ENCODE measurements at regions not wholly inside any gene's neighbourhood (a gene's known extent, or its start where the extent isn't known, plus 50 kb on each side); places are given as distances from the start of the nearest gene placed in this dataset.

DNA sequence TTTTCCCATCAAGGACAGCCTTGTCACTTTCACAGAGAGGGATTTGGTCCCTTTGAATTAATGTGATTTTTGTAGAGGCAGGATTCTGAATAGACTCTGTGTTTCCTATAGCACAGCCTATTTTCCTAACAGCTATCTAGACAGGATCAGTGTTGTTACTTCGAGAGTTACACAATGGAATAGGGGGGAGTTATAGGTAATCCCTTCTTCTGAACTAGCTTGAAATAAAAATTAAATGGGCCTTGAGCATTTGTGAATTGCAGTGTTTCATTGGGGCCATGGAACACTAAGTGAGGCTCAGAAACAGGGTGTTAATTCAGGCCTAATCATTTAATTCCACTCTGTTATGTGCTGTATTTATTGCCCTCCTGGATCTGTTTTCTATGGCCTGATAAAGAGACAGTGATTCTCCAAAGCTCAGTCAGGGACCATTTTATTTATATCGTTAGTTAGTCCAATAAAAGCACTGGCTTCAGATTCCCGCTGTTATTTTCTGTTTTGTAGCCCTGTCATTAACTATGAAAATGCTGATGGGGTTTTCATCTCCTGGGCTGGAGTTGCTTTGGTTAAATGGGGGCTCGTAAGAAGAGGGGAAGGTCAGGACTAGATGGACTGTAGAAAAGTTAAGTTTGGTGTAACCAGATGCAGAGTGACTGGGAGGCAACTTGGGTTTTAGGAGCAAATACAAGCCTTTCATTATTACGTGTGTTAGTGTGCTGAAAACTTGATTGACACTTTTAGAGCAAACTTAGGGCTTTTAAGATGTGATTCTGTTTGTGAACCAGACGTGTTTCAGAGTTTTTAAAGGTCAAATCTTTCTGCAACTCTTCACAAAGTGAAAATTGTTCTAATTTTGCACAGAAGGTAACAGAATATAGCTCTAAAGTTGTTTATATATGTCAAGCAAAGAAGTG, 461.0 kb upstream of the HNRNPA3 start:
- Histone ChIP-seq H3K36me3 (ENCODE audit: control insufficient read depth, insufficient read depth, low read length) (no peaks in the 10 kb centered on the region), H3K4me3 (ENCODE audit: low read length) (no peak overlapping the region), H3K27me3 (ENCODE audit: control insufficient read depth, insufficient read depth, low read length) (peaks cover 12% of the 10 kb centered on the region), H3K9me3 (ENCODE audit: control insufficient read depth, low read length) (no peaks in the 10 kb centered on the region), H3K9ac (ENCODE audit: low read length) (no peak overlapping the region), H3K4me1 (ENCODE audit: control insufficient read depth, insufficient read depth, low read length) (no peaks in the 10 kb centered on the region)

DNA sequence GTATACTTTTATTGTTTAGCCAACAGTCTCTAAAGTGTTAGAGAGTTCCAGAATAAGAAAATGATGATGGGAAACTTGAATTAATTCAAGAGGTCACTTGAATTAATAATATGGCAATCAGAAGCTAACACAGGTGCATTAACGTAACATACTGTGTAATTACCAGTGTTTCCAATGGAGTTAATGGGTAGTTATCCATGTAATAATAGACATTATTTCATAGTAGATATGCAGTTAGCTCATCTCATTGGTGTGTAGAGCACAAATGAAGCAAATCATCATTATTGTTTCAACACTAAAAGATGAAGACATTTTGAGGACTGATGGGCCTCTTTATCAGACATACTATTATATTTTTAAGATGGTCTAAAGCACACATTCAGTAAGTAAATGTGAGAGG, 460.3 kb upstream of the HNRNPA3 start:
- H3K27me3 ChIP-seq (ENCODE audit: control insufficient read depth, insufficient read depth, low read length) = peaks cover 14% of the 10 kb centered on the region
- H3K9ac ChIP-seq (ENCODE audit: low read length) = no peak overlapping the region
- no peak overlapping the region for H3K4me3 ChIP-seq (ENCODE audit: low read length)
- no peaks in the 10 kb centered on the region for H3K4me1 ChIP-seq (ENCODE audit: control insufficient read depth, insufficient read depth, low read length)
- no peaks in the 10 kb centered on the region for H3K36me3 ChIP-seq (ENCODE audit: control insufficient read depth, insufficient read depth, low read length)
- H3K9me3 ChIP-seq (ENCODE audit: control insufficient read depth, low read length) = no peaks in the 10 kb centered on the region

DNA sequence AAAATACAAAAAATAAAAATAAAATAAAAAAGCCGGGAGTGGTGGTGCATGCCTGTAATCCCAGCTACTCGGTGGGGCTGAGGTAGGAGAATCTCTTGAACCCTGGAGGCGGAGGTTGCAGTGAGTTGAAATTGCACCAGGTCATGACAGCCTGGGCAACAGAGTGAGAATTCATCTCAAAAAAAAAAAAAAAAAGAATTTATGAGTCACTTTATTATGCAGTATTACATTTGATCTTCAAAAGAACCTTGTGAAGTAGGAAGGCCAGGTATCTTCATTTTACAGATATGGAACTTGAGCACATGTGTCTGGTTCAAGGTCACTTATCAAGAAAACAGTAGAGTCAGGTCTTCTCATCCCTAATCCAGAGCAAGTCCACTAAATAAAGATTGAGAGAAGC, 459.4 kb upstream of the HNRNPA3 start:
- Histone ChIP-seq H3K27me3 (ENCODE audit: control insufficient read depth, insufficient read depth, low read length) (peaks cover 22% of the 10 kb centered on the region), H3K4me1 (ENCODE audit: control insufficient read depth, insufficient read depth, low read length) (no peaks in the 10 kb centered on the region), H3K4me3 (ENCODE audit: low read length) (no peak overlapping the region), H3K9me3 (ENCODE audit: control insufficient read depth, low read length) (no peaks in the 10 kb centered on the region), H3K36me3 (ENCODE audit: control insufficient read depth, insufficient read depth, low read length) (no peaks in the 10 kb centered on the region), H3K9ac (ENCODE audit: low read length) (no peak overlapping the region)

DNA sequence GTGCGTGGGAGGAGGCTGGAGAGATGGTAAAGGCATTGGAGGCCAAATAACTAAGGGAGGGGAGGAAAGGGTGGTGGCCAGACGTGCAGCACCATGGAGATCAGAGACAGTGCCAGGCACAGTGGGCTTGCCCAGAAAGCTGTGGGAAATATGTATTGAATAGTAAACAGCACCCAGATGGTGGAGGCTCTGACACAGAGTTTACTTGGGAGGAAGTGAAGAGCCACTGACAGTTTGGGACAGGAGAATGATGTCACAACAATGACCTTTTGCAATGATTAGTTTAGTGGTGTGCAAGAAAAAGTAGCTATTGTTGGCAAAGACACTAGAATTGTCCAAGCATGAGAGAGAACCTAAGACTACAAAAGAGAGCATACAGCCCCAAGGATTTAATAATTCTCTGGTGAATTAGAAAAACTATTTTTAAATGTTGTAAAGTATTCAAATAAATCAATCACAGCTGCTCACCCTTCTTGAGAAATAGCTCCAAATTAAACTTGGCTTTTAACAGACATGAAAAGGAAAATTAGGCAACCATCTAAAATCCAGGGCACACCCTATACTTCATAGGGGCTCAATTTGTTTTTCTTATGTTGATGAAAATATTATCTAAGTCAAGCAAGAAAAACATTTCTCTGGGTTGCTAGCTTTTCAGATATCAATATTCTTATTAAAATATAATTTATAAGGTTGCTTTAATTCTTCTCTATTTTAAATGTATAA, 458.7 kb upstream of the HNRNPA3 start:
- H3K4me1 ChIP-seq (ENCODE audit: control insufficient read depth, insufficient read depth, low read length) = no peaks in the 10 kb centered on the region
- no peaks in the 10 kb centered on the region for H3K9me3 ChIP-seq (ENCODE audit: control insufficient read depth, low read length)
- H3K36me3 ChIP-seq (ENCODE audit: control insufficient read depth, insufficient read depth, low read length) = no peaks in the 10 kb centered on the region
- H3K4me3 ChIP-seq (ENCODE audit: low read length) = no peak overlapping the region
- no peak overlapping the region for H3K9ac ChIP-seq (ENCODE audit: low read length)
- peaks cover 22% of the 10 kb centered on the region for H3K27me3 ChIP-seq (ENCODE audit: control insufficient read depth, insufficient read depth, low read length)

DNA sequence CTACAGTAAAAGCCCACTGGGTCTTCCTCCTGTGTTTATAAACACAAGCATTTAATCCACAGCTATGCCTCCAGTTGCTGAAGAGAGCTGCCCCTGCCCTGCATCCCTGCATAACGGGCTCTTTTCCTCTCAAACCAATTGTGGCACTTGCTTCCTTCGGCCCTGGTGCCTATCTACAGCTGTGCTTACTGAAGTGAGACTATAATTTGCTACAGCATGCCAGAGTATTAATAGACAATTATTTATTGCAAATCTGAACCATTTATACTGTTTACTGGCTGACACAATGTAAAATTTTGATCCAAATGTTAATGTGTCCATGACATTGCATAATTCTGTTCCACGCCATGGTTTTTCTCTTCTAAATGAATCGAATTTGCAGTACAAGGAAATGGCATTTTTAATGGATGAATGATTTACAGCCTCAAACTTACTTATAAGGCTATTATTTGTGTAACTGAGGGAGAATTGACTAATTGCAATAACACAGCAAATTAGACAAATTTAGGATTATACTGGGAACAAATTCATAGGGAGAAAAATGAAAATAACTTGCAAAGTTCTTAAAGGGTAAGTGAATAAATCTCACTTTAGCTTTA, 457.0 kb upstream of the HNRNPA3 start:
- Histone ChIP-seq H3K4me3 (ENCODE audit: low read length) (no peak overlapping the region), H3K4me1 (ENCODE audit: control insufficient read depth, insufficient read depth, low read length) (no peaks in the 10 kb centered on the region), H3K9ac (ENCODE audit: low read length) (no peak overlapping the region), H3K36me3 (ENCODE audit: control insufficient read depth, insufficient read depth, low read length) (no peaks in the 10 kb centered on the region), H3K27me3 (ENCODE audit: control insufficient read depth, insufficient read depth, low read length) (peaks cover 17% of the 10 kb centered on the region), H3K9me3 (ENCODE audit: control insufficient read depth, low read length) (no peaks in the 10 kb centered on the region)

DNA sequence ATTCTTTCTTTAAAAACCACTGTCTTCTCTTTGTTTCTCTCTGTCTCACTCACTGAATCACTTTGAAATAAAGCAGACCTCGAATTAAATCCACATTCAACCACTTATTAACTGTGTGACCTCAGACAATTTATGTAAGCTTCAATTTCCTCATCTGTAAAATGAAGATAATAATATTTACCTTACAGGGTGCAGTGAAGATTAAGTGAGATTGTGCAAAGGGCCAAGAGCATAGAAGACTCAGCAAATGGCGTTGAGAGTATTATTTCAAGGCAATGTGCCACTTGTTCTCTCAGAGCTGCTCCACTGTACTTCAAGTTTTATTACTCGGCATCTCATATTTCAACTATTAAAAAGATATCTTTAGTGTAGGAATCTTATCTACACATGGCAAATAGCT, 454.2 kb upstream of the HNRNPA3 start:
- H3K4me3 ChIP-seq (ENCODE audit: low read length) = no peak overlapping the region
- H3K36me3 ChIP-seq (ENCODE audit: control insufficient read depth, insufficient read depth, low read length) = no peaks in the 10 kb centered on the region
- H3K27me3 ChIP-seq (ENCODE audit: control insufficient read depth, insufficient read depth, low read length) = peaks cover 27% of the 10 kb centered on the region
- H3K9ac ChIP-seq (ENCODE audit: low read length) = no peak overlapping the region
- no peaks in the 10 kb centered on the region for H3K9me3 ChIP-seq (ENCODE audit: control insufficient read depth, low read length)
- no peaks in the 10 kb centered on the region for H3K4me1 ChIP-seq (ENCODE audit: control insufficient read depth, insufficient read depth, low read length)

DNA sequence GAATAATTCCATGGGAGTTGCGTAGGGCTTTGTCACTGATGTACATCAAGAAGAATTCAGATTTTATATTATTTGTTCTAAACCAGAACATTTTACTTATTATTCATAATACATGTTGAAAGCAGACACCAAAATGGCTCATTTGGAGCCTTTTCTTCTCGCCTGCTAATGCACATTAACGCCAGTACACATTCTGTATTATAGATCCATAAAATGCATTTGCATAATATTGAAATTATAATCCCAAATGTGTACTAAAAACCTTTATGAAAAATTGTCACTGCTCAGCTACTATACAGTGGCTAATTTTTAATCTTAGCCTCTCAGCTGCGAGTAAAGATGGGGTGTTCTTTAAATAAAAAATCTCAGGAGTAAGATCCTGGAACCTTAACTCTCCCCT, 452.2 kb upstream of the HNRNPA3 start:
- H3K9me3 ChIP-seq (ENCODE audit: control insufficient read depth, low read length) = no peaks in the 10 kb centered on the region
- H3K36me3 ChIP-seq (ENCODE audit: control insufficient read depth, insufficient read depth, low read length) = no peaks in the 10 kb centered on the region
- no peak overlapping the region for H3K9ac ChIP-seq (ENCODE audit: low read length)
- peaks cover 33% of the 10 kb centered on the region for H3K27me3 ChIP-seq (ENCODE audit: control insufficient read depth, insufficient read depth, low read length)
- no peaks in the 10 kb centered on the region for H3K4me1 ChIP-seq (ENCODE audit: control insufficient read depth, insufficient read depth, low read length)
- no peak overlapping the region for H3K4me3 ChIP-seq (ENCODE audit: low read length)

DNA sequence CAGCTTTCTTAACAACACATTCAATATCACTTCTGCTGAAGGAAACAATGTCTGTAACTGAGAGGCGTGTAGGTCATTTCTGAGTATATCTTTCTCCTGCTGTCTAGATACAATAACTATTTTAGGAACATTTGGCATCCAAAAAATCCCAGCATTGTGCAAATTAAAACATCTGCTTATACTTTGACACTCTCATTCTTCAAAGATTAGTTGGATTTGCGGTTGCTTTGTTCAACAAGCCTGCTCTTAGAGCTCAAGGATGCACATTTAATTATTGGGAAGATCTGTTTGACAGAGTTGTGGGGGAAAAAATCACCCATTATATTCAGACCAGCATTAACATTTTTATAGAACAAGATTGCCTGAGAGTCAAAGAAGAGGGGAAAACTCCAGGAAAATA, 449.5 kb upstream of the HNRNPA3 start:
- Histone ChIP-seq H3K4me3 (ENCODE audit: low read length) (no peak overlapping the region), H3K4me1 (ENCODE audit: control insufficient read depth, insufficient read depth, low read length) (no peaks in the 10 kb centered on the region), H3K36me3 (ENCODE audit: control insufficient read depth, insufficient read depth, low read length) (no peaks in the 10 kb centered on the region), H3K9me3 (ENCODE audit: control insufficient read depth, low read length) (no peaks in the 10 kb centered on the region), H3K9ac (ENCODE audit: low read length) (no peak overlapping the region), H3K27me3 (ENCODE audit: control insufficient read depth, insufficient read depth, low read length) (peaks cover 16% of the 10 kb centered on the region)

DNA sequence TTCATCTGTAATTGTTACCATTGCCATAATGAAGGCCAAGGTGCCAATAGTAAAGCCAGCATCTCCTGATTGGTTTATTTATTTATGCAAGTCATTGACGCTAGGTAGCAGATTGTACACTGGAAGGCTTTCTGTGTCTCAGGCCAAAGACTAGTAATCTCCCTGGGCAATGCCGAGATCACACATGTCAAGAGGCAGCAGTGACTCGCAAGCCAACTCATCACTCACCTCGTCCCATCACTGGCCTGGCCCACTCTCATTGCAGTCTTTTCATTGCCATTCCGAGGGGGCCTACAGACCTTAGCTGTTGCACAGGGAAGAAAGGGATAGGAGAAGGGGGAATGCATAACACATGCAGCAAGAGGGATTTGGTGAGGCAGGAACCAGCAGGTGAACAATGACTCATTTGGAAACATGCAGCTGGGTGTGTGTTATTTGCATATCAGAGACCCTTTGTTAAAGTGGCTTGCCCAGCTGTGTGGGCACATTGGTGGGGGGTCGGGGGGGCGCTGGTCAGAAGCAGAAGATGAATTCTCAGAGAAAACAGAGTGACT, 448.7 kb upstream of the HNRNPA3 start:
- no peaks in the 10 kb centered on the region for H3K36me3 ChIP-seq (ENCODE audit: control insufficient read depth, insufficient read depth, low read length)
- H3K4me3 ChIP-seq (ENCODE audit: low read length) = no peak overlapping the region
- no peak overlapping the region for H3K9ac ChIP-seq (ENCODE audit: low read length)
- no peaks in the 10 kb centered on the region for H3K4me1 ChIP-seq (ENCODE audit: control insufficient read depth, insufficient read depth, low read length)
- peaks cover 16% of the 10 kb centered on the region for H3K27me3 ChIP-seq (ENCODE audit: control insufficient read depth, insufficient read depth, low read length)
- no peaks in the 10 kb centered on the region for H3K9me3 ChIP-seq (ENCODE audit: control insufficient read depth, low read length)

DNA sequence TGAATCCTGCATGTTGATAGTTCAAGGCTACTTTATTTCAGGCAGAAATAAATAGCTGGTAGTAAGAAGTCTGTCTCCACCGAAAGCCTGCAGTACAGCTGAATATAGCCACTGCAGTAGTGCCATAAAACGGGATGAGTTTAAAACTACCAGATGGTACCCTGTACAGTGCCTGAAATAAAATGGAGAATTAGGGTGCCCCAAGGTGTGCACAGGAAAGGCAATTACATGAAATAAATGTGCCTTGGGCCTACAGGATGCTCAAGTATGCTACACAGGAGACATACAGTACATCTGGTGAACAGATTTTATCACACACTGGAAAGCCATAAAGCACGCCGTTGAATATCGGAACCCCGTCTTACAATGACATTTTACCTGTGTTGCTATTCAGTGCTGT, 447.7 kb upstream of the HNRNPA3 start:
- H3K36me3 ChIP-seq (ENCODE audit: control insufficient read depth, insufficient read depth, low read length) = no peaks in the 10 kb centered on the region
- H3K9me3 ChIP-seq (ENCODE audit: control insufficient read depth, low read length) = no peaks in the 10 kb centered on the region
- peaks cover 16% of the 10 kb centered on the region for H3K27me3 ChIP-seq (ENCODE audit: control insufficient read depth, insufficient read depth, low read length)
- no peak overlapping the region for H3K9ac ChIP-seq (ENCODE audit: low read length)
- H3K4me1 ChIP-seq (ENCODE audit: control insufficient read depth, insufficient read depth, low read length) = no peaks in the 10 kb centered on the region
- no peak overlapping the region for H3K4me3 ChIP-seq (ENCODE audit: low read length)

DNA sequence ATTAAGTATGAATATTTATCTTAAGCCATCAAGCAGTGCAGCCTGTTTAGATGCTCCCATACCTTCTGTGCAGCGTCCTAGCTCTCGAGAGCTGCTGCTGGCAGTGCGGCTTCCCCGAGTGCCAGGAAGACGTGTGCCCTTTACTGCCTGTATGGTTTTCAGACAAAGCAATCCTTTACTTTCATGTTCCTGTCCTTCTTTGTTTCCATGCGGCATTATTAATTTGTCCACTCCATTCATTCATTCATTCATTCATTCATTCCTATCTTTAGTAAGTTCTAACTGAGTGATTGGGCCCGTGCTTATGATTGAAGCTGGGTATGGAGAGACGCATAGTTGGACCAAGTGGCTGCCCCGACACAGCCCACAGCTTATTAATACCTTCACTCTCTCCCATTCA, 446.6 kb upstream of the HNRNPA3 start:
- Histone ChIP-seq H3K4me1 (ENCODE audit: control insufficient read depth, insufficient read depth, low read length) (no peaks in the 10 kb centered on the region), H3K27me3 (ENCODE audit: control insufficient read depth, insufficient read depth, low read length) (peaks cover 16% of the 10 kb centered on the region), H3K9ac (ENCODE audit: low read length) (no peak overlapping the region), H3K36me3 (ENCODE audit: control insufficient read depth, insufficient read depth, low read length) (no peaks in the 10 kb centered on the region), H3K4me3 (ENCODE audit: low read length) (no peak overlapping the region), H3K9me3 (ENCODE audit: control insufficient read depth, low read length) (no peaks in the 10 kb centered on the region)

DNA sequence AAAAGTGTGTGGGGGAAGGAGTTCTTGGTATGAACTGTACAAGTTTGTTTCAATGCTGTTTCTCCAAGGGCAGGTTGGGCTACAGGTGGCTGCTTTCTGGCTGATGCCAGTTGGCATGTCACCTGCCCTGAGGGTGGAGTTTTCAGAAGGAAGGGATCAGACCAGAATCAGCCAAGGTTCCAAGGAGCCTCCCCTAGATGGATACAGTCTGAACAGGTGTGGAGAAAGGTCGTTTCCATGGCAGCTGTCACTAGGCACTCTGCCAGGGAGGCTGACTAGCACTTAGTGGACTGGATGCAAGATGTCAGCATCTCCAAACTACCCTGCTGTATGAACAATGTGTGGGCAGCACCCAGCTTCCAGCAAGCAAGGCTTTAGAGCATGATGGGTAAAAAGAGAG, 444.4 kb upstream of the HNRNPA3 start:
- Histone ChIP-seq H3K27me3 (ENCODE audit: control insufficient read depth, insufficient read depth, low read length) (peaks cover 8% of the 10 kb centered on the region), H3K36me3 (ENCODE audit: control insufficient read depth, insufficient read depth, low read length) (no peaks in the 10 kb centered on the region), H3K4me1 (ENCODE audit: control insufficient read depth, insufficient read depth, low read length) (no peaks in the 10 kb centered on the region), H3K4me3 (ENCODE audit: low read length) (no peak overlapping the region), H3K9ac (ENCODE audit: low read length) (no peak overlapping the region), H3K9me3 (ENCODE audit: control insufficient read depth, low read length) (no peaks in the 10 kb centered on the region)

Measured in mucosa of stomach (tissue), 1 donor.